ENCODE measurements at regions not wholly inside any gene's neighbourhood (a gene's known extent, or its start where the extent isn't known, plus 50 kb on each side); places are given as distances from the start of the nearest gene placed in this dataset.

DNA sequence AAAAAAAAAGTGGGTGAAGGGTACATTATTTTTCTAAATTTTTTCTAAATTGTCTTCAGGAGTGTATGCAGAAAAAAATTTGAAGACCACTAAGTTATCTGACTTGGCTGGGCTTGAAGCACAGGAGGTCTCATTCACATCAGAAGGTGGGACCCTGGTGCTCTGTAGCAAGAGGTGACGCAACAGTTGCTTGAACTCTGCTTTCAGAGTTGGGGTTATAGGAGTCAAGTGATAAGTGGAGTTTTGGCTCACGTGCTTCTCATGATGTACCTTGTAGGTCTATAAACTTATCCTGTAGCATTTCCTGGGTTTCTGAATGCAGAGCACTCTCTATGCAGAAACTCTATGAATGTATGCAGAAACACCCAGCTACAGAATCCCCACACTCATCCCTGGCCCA, 58.5 kb upstream of the FOXC1 start:
- no peak for DNase-seq (ENCODE audit: low read depth)

DNA sequence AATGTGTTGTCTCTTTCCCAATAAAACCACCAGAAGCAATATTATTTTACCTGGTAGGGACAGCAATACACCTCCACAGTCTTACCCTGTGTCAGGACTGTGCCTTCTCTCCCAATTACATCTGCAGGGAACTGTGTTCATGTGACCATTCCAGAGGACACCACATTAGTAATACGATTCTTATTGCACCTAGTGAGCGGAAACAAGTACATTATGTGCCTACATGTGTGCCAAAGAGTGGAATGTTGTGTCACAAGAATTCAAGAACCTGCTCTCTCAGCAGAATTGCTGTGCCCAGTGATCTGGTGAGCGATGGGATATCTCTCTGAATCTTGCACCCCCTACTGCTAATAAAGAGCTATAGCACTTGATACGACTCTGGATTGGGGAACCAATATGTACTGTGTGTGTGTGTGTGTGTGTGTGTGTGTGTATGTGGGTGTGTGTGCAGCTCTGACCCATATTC, 57.4 kb upstream of the FOXC1 start:
- DNase-seq (ENCODE audit: low read depth), result no peak

DNA sequence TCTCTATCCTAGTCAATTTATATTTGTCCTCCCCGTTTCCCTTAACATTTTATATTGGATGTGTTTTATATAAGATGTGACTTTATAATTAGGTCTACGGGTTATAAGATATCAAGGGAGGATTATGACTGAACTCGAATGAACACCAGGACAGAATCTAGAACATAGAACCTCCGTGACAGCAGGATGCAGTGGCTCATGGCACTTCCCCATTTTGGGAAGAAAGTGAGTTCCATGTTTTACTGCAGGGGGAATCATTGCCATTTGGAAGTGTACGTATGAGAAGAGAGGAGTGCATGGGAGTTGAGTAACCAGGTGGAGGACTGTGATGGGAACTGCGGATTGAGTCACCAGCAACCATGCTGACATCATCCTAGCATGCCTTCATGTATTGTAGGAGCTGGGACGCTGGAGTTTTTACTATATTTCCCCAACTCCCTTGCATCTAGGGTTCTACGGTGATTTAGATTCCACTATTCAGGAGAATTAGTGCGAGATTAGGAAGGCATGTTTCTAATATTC, 56.1 kb upstream of the FOXC1 start:
- peak; percentile 38 for DNase-seq (ENCODE audit: low read depth)

DNA sequence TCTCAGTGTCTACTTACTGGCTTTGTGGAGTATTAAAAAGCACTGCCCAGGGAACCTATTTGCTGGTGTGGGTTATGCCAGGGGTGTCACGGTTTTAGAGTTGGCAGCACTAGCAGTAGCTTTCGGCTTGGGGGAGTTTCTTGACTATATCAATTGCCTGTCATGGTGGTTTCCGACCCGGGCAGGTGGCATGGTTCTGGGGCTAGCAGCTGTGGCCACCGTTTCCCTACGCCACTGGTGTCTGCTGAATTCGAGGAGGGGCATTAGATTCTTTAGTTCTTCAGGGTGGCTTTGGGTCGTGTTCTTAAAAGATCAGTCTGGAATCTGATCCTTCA, 55.6 kb upstream of the FOXC1 start:
- no peak for DNase-seq (ENCODE audit: low read depth)

DNA sequence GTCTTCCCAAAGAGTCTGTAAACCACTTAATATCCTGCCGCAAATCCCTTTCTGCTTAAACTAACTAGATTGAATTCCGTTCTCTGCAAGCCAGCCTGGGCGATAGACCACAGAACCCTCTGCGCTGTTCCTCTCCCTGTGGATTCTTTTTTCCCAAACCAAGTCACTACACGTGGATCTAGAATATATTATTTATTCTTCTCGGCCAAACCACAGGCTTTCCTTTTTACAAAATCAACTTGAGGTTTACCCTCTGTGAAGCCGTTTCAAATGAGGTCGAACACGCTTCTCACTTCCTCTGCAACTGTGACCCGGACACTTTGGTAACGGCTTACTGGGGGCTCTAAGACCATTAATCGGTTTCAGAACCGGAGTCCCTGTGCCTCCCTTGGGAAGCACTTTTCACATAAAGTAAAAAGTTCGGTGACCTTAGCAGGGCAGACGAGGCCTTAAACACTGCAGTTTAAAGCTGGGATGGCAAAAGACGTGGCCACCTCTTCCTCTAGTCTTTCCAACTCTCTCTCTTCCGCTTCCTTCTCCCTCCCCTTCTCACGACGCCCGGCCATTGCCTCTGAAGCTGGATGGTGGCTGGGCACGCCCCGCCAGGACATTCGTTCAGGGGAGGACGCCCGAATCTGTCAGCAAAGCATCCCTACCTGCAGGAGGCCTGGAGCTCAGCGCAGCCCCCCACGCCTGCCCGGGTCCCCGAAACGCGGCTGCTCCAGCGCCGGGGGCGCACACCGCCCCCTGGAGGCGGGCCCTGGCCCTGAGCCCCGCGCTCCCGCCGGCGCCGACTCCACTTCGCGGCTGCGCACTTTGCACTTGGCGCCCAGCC, 55.0 kb upstream of the FOXC1 start:
- peak; percentile 78 for DNase-seq (ENCODE audit: low read depth)

DNA sequence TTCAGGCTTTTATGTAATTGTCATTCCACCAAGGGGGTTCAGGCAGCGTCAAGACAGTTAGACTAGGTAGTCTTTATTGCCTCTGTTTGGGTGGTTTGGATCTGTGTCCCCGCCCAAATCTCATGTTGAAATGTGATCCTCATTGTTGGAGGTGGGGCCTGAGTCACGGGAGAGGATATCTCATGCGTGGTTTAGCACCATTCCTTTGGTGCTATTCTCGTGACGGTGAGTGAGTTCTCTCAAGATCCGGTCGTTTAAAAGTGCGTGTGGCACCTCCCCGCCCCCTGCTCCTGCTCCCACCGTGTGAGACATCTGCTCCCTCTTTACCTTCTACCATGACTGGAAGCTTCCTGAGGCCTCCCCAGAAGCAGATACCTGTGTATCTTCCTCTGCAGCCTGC, 51.3 kb upstream of the FOXC1 start:
- no peak for DNase-seq (ENCODE audit: low read depth)

Data from Daoy (cell line).